OCI-LY3 (cell line): ENCODE measurements at regions not wholly inside any gene's neighbourhood (a gene's known extent, or its start where the extent isn't known, plus 50 kb on each side); places are given as distances from the start of the nearest gene placed in this dataset.

ENCODE experiments used
- EZH2phosphoT487 ChIP-seq: fragments of 200-600 bp; shearing (Covaris generic); IDR thresholded peaks from 2 replicates; pipeline ENCODE4 v1.6.1; 2018; ENCODE audit warnings: antibody characterized with exemption, mixed run types, low read depth
- TF ChIP-seq, protein P1 (sequence below): fragments of 200-600, 300-600 bp; sonication (generic); IDR thresholded peaks from 2 replicates; pipeline ENCODE4 v1.5.1; 2014; ENCODE audit warnings: antibody characterized with exemption, low read length, low read depth

- TF ChIP-seq, protein P1, sequence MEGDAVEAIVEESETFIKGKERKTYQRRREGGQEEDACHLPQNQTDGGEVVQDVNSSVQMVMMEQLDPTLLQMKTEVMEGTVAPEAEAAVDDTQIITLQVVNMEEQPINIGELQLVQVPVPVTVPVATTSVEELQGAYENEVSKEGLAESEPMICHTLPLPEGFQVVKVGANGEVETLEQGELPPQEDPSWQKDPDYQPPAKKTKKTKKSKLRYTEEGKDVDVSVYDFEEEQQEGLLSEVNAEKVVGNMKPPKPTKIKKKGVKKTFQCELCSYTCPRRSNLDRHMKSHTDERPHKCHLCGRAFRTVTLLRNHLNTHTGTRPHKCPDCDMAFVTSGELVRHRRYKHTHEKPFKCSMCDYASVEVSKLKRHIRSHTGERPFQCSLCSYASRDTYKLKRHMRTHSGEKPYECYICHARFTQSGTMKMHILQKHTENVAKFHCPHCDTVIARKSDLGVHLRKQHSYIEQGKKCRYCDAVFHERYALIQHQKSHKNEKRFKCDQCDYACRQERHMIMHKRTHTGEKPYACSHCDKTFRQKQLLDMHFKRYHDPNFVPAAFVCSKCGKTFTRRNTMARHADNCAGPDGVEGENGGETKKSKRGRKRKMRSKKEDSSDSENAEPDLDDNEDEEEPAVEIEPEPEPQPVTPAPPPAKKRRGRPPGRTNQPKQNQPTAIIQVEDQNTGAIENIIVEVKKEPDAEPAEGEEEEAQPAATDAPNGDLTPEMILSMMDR: no peak
- TF ChIP-seq EZH2phosphoT487: no peak
Measured at GRCh38 chr14:98858158-98858557, 413.8 kb downstream of the BCL11B start.
